Panc1 (cell line): ENCODE measurements at regions not wholly inside any gene's neighbourhood (a gene's known extent, or its start where the extent isn't known, plus 50 kb on each side); places are given as distances from the start of the nearest gene placed in this dataset.

Experiments
- ATAC-seq: fragments of 200-7000 bp; cut with Tn5 transposase; 2 replicates; pipeline ENCODE4 v1.9.1; 2020; ENCODE audit warnings: mild to moderate bottlenecking, moderate library complexity
- BruUV-seq: library from RNA; stranded (reverse); fragments of 400-500 nt; replicated peaks from 2 replicates; lab custom pipeline; 2021; lab: Mats Ljungman, UMichigan
- CTCF ChIA-PET: fragments of 300-600 bp; sonication (Branson Sonifier 250); formaldehyde crosslinking; loops from one replicate; lab custom pipeline; 2022; ENCODE audit warnings: antibody characterized with exemption; lab: Charles Lee
- POLR2A ChIA-PET: fragments of 300-600 bp; sonication (Branson Sonifier 250); formaldehyde crosslinking; loops from one replicate; lab custom pipeline; 2022; ENCODE audit warnings: antibody characterized with exemption; lab: Charles Lee
- DNase-seq: peaks from one replicate; pipeline ENCODE4 v3.0.0-alpha.2; 2010; ENCODE audit warnings: low read depth, low spot score
- H3K27ac ChIP-seq: 2 replicates; pipeline ENCODE4 v1.5.1; 2011; ENCODE audit warnings: mild to moderate bottlenecking, low read length, inconsistent platforms
- H3K27me3 ChIP-seq: fragments of 200-500 bp; sonication (Bioruptor generic); 2 replicates; pipeline ENCODE4 v1.6.0; 2014; ENCODE audit warnings: low read length, inconsistent platforms; ENCODE audit not compliant: control insufficient read depth, insufficient read depth
- H3K36me3 ChIP-seq: fragments of 200-500 bp; sonication (Bioruptor generic); 2 replicates; pipeline ENCODE4 v1.5.1; 2014; ENCODE audit warnings: inconsistent platforms, mild to moderate bottlenecking, low read length, moderate library complexity; ENCODE audit not compliant: control insufficient read depth, insufficient read depth
- H3K4me1 ChIP-seq: 2 replicates; pipeline ENCODE4 v1.5.1; 2011; ENCODE audit warnings: inconsistent platforms, mild to moderate bottlenecking, low read length, moderate library complexity; ENCODE audit not compliant: control insufficient read depth, insufficient read depth
- H3K4me3 ChIP-seq, 2 experiments: 2 replicates each; pipeline ENCODE4 v1.5.1; 2011 to 2012; ENCODE audit warnings: low read depth in 2 of 2, low read length in 2 of 2, mild to moderate bottlenecking in 2 of 2, inconsistent platforms in 1 of 2, moderate library complexity in 1 of 2
- H3K9me3 ChIP-seq: fragments of 200-500 bp; sonication (Bioruptor generic); 2 replicates; pipeline ENCODE4 v1.5.1; 2014; ENCODE audit warnings: low read depth, mild to moderate bottlenecking, inconsistent platforms, low read length, moderate library complexity; ENCODE audit not compliant: control insufficient read depth, insufficient read depth
- CTCF ChIP-seq: fragments of 450-650 bp; IDR thresholded peaks from 2 replicates; pipeline ENCODE4 v1.5.1; 2017; ENCODE audit warnings: mild to moderate bottlenecking
- POLR2AphosphoS5 ChIP-seq: IDR thresholded peaks from 2 replicates; pipeline ENCODE4 v1.6.1; 2012; ENCODE audit warnings: mild to moderate bottlenecking, low read depth, low read length, moderate library complexity
- REST ChIP-seq, 2 experiments: IDR thresholded peaks; 2 replicates each; pipeline ENCODE4 v1.6.1; 2011 to 2012; ENCODE audit warnings: low read depth in 2 of 2, control low read depth in 1 of 2, low read length in 1 of 2, mild to moderate bottlenecking in 1 of 2, moderate library complexity in 1 of 2; ENCODE audit not compliant: insufficient read depth in 1 of 2
- TCF7L2 ChIP-seq: IDR thresholded peaks from 2 replicates; pipeline ENCODE4 v1.6.1; 2011; ENCODE audit warnings: mild to moderate bottlenecking, low read depth, low read length, inconsistent platforms
- in situ Hi-C: cut with HindIII; loops from 2 replicates; pipeline ENCODE4 v1.10.0; 2016; ENCODE audit warnings: low sequenced_read_pairs, low pct_unique_long_range_greater_than_20kb
- intact Hi-C: fragments of 100-400 bp; cut with micrococcal nuclease; formaldehyde crosslinking; loops from one replicate; pipeline ENCODE4 v1.10.0; 2022; ENCODE audit not compliant: unreplicated experiment

- BruUV-seq, result no TSS peak
- in situ Hi-C loops (no loop called here), intact Hi-C loops (no loop called here)
- Histone ChIP-seq H3K4me3 (no peak overlapping the region), H3K27ac (no peak overlapping the region), H3K4me1 (no peaks in the 10 kb centered on the region), H3K9me3 (no peaks in the 10 kb centered on the region), H3K27me3 (peaks cover 2% of the 10 kb centered on the region; the same call in 1 of the 2 replicates), H3K36me3 (no peaks in the 10 kb centered on the region)
- POLR2A ChIA-PET, result no interaction called here
- DNase-seq, result no peak
- CTCF ChIA-PET, result no interaction called here
- no peak for ATAC-seq
- TF ChIP-seq CTCF (no peak), REST (IDR thresholded peaks at IDR 0.05; ENCODE audit: insufficient read depth in 1 of 2, low read depth in 2 of 2, low read length in 1 of 2) (no peak), POLR2AphosphoS5 (no peak)
Measured at GRCh38 chr1:30359539-30360220, 363.7 kb downstream of the MATN1 start.

- TF ChIP-seq CTCF (no peak), TCF7L2 (no peak)
- Histone ChIP-seq H3K27me3 (peaks cover 2% of the 10 kb centered on the region; the same call in 1 of the 2 replicates), H3K27ac (no peak overlapping the region), H3K4me1 (no peaks in the 10 kb centered on the region), H3K9me3 (no peaks in the 10 kb centered on the region), H3K36me3 (no peaks in the 10 kb centered on the region), H3K4me3 (no peak overlapping the region)
- BruUV-seq, result no TSS peak
- DNase-seq (no peak), ATAC-seq (no peak)
- in situ Hi-C loops, result no loop called here
- intact Hi-C loops, result no loop called here
- ChIA-PET CTCF (no interaction called here), POLR2A (no interaction called here)
Measured at GRCh38 chr1:30358500-30358899, 364.9 kb downstream of the MATN1 start.

- Histone ChIP-seq H3K4me1 (no peaks in the 10 kb centered on the region), H3K4me3 (no peak overlapping the region), H3K27me3 (peaks cover 2% of the 10 kb centered on the region; the same call in 1 of the 2 replicates), H3K9me3 (no peaks in the 10 kb centered on the region), H3K27ac (no peak overlapping the region), H3K36me3 (no peaks in the 10 kb centered on the region)
- intact Hi-C loops, result no loop called here
- in situ Hi-C loops, result no loop called here
- ChIA-PET POLR2A (no interaction called here), CTCF (no interaction called here)
- no TSS peak for BruUV-seq
- TF ChIP-seq CTCF (no peak), POLR2AphosphoS5 (no peak), REST (IDR thresholded peaks at IDR 0.05; ENCODE audit: insufficient read depth in 1 of 2, low read depth in 2 of 2, low read length in 1 of 2) (no peak)
- ATAC-seq (no peak), DNase-seq (no peak)
Measured at GRCh38 chr1:30356839-30357238, 366.5 kb downstream of the MATN1 start.
